ENCODE measurements at regions not wholly inside any gene's neighbourhood (a gene's known extent, or its start where the extent isn't known, plus 50 kb on each side); places are given as distances from the start of the nearest gene placed in this dataset.
A peak's percentile ranks its signal among the peaks of the same experiment; 100 is the strongest.
"Not testable (repeated sequence)": the region's sequence is repeated elsewhere in the genome, so short reads cannot be mapped to it uniquely, and the experiment has no call there.

GRCh38 chr1:29756901-29757725 is 520.8 kb downstream of the PTPRU start:
- DNase-seq (ENCODE audit: insufficient read length, low spot score) = no peak
- no peak for TF ChIP-seq CTCF (IDR thresholded peaks at IDR 0.05; ENCODE audit: insufficient read depth, missing control alignments)
- no peak for FAIRE-seq

GRCh38 chr1:29756498-29756897 is 520.2 kb downstream of the PTPRU start:
- DNase-seq (ENCODE audit: insufficient read length, low spot score) (no peak), FAIRE-seq (peak; percentile 35)
- TF ChIP-seq CTCF (IDR thresholded peaks at IDR 0.05; ENCODE audit: insufficient read depth, missing control alignments) = no peak

- TF ChIP-seq CTCF (IDR thresholded peaks at IDR 0.05; ENCODE audit: insufficient read depth, missing control alignments) = no peak
- DNase-seq (ENCODE audit: insufficient read length, low spot score) = peak; percentile 29
- FAIRE-seq = no peak
Observed at GRCh38 chr1:29756085-29756484, 519.8 kb downstream of the PTPRU start.

- FAIRE-seq; DNase-seq (ENCODE audit: insufficient read length, low spot score): not testable (repeated sequence)
Observed at GRCh38 chr1:29755412-29756015, 519.2 kb downstream of the PTPRU start.

- no peak for FAIRE-seq
- no peak for DNase-seq (ENCODE audit: insufficient read length, low spot score)
- no peak for TF ChIP-seq CTCF (IDR thresholded peaks at IDR 0.05; ENCODE audit: insufficient read depth, missing control alignments)
Observed at GRCh38 chr1:29754573-29755375, 518.5 kb downstream of the PTPRU start.

GRCh38 chr1:29753771-29754572 is 517.6 kb downstream of the PTPRU start:
- no peak for TF ChIP-seq CTCF (IDR thresholded peaks at IDR 0.05; ENCODE audit: insufficient read depth, missing control alignments)
- FAIRE-seq (no peak), DNase-seq (ENCODE audit: insufficient read length, low spot score) (no peak)

GRCh38 chr1:29753244-29753643 is 516.9 kb downstream of the PTPRU start:
- FAIRE-seq = no peak
- no peak for TF ChIP-seq CTCF (IDR thresholded peaks at IDR 0.05; ENCODE audit: insufficient read depth, missing control alignments)

More at GRCh38 chr1:29753244-29753643, 516.9 kb downstream of the PTPRU start:
- DNase-seq (ENCODE audit: insufficient read length, low spot score) = no peak

Measured in D721Med (cell line).